PC-3 (cell line): ENCODE measurements at regions not wholly inside any gene's neighbourhood (a gene's known extent, or its start where the extent isn't known, plus 50 kb on each side); places are given as distances from the start of the nearest gene placed in this dataset.

Experiments
- ATAC-seq: fragments of 200-7000 bp; cut with Tn5 transposase; 2 replicates; pipeline ENCODE4 v1.9.1; 2020; ENCODE audit warnings: mild to moderate bottlenecking, moderate library complexity
- BruUV-seq: library from RNA; stranded (reverse); fragments of 400-500 nt; replicated peaks from 2 replicates; lab custom pipeline; 2021; lab: Mats Ljungman, UMichigan
- CTCF ChIA-PET: fragments of 300-600 bp; sonication (Branson Sonifier 250); formaldehyde crosslinking; loops from one replicate; lab custom pipeline; 2022; ENCODE audit warnings: antibody characterized with exemption; lab: Charles Lee
- POLR2A ChIA-PET: fragments of 300-600 bp; sonication (Branson Sonifier 250); formaldehyde crosslinking; loops from one replicate; lab custom pipeline; 2022; ENCODE audit warnings: antibody characterized with exemption; ENCODE audit not compliant: unreplicated experiment; lab: Charles Lee
- DNase-seq: peaks from one replicate; pipeline ENCODE4 v3.0.0-alpha.2; 2015
- H2AFZ ChIP-seq: fragments of 300-600 bp; sonication (generic); 2 replicates; pipeline ENCODE4 v1.6.0; 2016; ENCODE audit warnings: antibody characterized with exemption, low read length
- H3F3A ChIP-seq: fragments of 300-600 bp; sonication (generic); one replicate; pipeline ENCODE4 v1.6.0; 2017; ENCODE audit warnings: antibody characterized with exemption, low read length, control low read depth, mild to moderate bottlenecking; ENCODE audit not compliant: unreplicated experiment
- H3K27ac ChIP-seq: fragments of 300-600 bp; sonication (generic); 2 replicates; pipeline ENCODE4 v1.5.1; 2016; ENCODE audit warnings: mild to moderate bottlenecking, low read length
- H3K27me3 ChIP-seq: fragments of 300-600 bp; sonication (generic); 2 replicates; pipeline ENCODE4 v1.6.1; 2016; ENCODE audit warnings: low read length, mixed read lengths
- H3K36me3 ChIP-seq: fragments of 300-600 bp; sonication (generic); 2 replicates; pipeline ENCODE4 v1.6.1; 2016; ENCODE audit warnings: low read depth, mixed run types, low read length, mixed read lengths
- H3K4me1 ChIP-seq: fragments of 300-600 bp; sonication (generic); 2 replicates; pipeline ENCODE4 v1.5.1; 2016; ENCODE audit warnings: low read length; ENCODE audit not compliant: insufficient read depth
- H3K4me2 ChIP-seq: fragments of 300-600 bp; sonication (generic); 2 replicates; pipeline ENCODE4 v1.6.0; 2016; ENCODE audit warnings: low read length
- H3K4me3 ChIP-seq: fragments of 300-600 bp; sonication (generic); 2 replicates; pipeline ENCODE4 v1.5.1; 2016; ENCODE audit warnings: mild to moderate bottlenecking, low read length, mixed read lengths
- H3K79me2 ChIP-seq: fragments of 300-600 bp; sonication (generic); 2 replicates; pipeline ENCODE4 v1.6.1; 2017; ENCODE audit warnings: low read length, mixed read lengths
- H3K9ac ChIP-seq: fragments of 300-600 bp; sonication (generic); 2 replicates; pipeline ENCODE4 v1.6.0; 2016; ENCODE audit warnings: mild to moderate bottlenecking, low read length
- H3K9me2 ChIP-seq: fragments of 300-600 bp; sonication (generic); replicated peaks from 2 replicates; pipeline ENCODE4 v1.6.1; 2016; ENCODE audit warnings: mixed run types, low read length, mixed read lengths
- H3K9me3 ChIP-seq: fragments of 300-600 bp; sonication (generic); 2 replicates; pipeline ENCODE4 v1.6.1; 2016; ENCODE audit warnings: low read length, mixed read lengths
- H4K20me1 ChIP-seq: fragments of 300-600 bp; sonication (generic); 2 replicates; pipeline ENCODE4 v1.6.1; 2016; ENCODE audit warnings: low read length, mixed read lengths
- EZH2 ChIP-seq: fragments of 300-600 bp; sonication (generic); IDR thresholded peaks from one replicate; pipeline ENCODE4 v1.6.1; 2017; ENCODE audit warnings: antibody characterized with exemption, mild to moderate bottlenecking, low read length; ENCODE audit not compliant: unreplicated experiment
- EZH2phosphoT487 ChIP-seq: fragments of 300-600 bp; sonication (generic); IDR thresholded peaks from 2 replicates; pipeline ENCODE4 v1.6.1; 2018; ENCODE audit warnings: mild to moderate bottlenecking, antibody characterized with exemption, low read length, borderline replicate concordance
- intact Hi-C: fragments of 100-400 bp; cut with micrococcal nuclease; formaldehyde crosslinking; loops from 2 replicates; pipeline ENCODE4 v1.9.0; 2023
- TF ChIP-seq, protein P1 (sequence below): fragments of 300-600 bp; sonication (generic); conservative IDR thresholded peaks from 2 replicates; pipeline ENCODE4 v1.5.1; 2017; ENCODE audit warnings: antibody characterized with exemption, low read depth, mild to moderate bottlenecking, low read length

DNA sequence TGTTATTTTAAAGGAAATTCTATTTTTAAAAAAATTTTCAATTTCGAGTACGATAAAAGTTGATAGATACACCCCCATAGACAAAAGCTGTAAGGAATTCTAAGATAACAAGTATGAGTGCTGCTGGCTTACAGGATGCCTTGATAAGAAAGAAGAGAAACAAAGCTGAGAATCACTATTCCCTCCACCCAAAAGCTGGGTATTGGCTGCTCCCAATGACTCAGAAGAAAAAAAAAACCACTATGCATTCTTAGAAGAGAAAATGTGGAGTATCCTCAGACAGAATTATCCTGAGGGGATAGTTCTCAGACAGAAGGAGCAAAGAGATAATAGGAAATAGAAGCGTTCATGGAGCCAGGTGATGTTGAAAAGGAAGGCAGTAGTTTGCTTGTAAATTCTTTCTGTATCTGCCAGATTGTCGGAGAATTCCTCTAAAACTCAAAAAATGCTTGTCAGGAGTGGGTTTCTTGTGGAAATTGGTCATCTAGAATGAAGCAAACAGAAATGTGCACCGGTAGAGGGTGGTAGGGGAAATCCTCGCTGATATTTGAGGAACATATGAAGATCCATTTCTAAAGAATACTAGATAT lies 217.5 kb upstream of the ADAMTS3 start:
- Histone ChIP-seq H3K9me2 (no peaks in the 10 kb centered on the region), H3K36me3 (no peaks in the 10 kb centered on the region), H2AFZ (no peak overlapping the region), H3K27me3 (peaks cover 39% of the 10 kb centered on the region), H3F3A (no peaks in the 10 kb centered on the region), H3K4me1 (no peaks in the 10 kb centered on the region), H3K4me2 (no peak overlapping the region), H3K9ac (no peak overlapping the region), H3K27ac (no peak overlapping the region), H3K9me3 (no peaks in the 10 kb centered on the region), H3K79me2 (no peaks in the 10 kb centered on the region), H3K4me3 (no peak overlapping the region), H4K20me1 (no peaks in the 10 kb centered on the region)
- POLR2A ChIA-PET = no interaction called here
- no TSS peak for BruUV-seq
- CTCF ChIA-PET = no interaction called here
- intact Hi-C loops = no loop called here
- DNase-seq (no peak), ATAC-seq (no peak)
- TF ChIP-seq EZH2phosphoT487 (no peak), EZH2 (no peak)
- TF ChIP-seq, protein P1, sequence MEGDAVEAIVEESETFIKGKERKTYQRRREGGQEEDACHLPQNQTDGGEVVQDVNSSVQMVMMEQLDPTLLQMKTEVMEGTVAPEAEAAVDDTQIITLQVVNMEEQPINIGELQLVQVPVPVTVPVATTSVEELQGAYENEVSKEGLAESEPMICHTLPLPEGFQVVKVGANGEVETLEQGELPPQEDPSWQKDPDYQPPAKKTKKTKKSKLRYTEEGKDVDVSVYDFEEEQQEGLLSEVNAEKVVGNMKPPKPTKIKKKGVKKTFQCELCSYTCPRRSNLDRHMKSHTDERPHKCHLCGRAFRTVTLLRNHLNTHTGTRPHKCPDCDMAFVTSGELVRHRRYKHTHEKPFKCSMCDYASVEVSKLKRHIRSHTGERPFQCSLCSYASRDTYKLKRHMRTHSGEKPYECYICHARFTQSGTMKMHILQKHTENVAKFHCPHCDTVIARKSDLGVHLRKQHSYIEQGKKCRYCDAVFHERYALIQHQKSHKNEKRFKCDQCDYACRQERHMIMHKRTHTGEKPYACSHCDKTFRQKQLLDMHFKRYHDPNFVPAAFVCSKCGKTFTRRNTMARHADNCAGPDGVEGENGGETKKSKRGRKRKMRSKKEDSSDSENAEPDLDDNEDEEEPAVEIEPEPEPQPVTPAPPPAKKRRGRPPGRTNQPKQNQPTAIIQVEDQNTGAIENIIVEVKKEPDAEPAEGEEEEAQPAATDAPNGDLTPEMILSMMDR = no peak

DNA sequence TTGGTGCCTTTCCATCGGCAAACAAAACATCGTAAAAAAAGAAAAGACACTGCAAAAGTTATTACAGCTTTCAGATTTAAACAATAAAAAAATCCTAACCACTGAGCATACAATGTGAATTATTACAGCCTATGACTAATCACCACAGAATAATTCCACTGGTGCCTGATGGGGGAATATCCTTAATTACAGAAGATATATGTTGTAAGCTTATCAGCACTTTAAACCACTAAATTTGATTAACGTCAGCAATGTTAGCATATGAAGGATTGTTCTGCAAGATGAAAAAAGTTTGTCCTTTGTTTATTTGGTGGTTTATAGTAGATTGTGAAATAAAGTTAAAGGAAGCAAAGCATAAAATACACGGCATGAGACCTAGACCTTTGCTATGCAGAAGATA lies 210.2 kb upstream of the ADAMTS3 start:
- ChIA-PET POLR2A (no interaction called here), CTCF (no interaction called here)
- H2AFZ ChIP-seq = no peak overlapping the region
- no peaks in the 10 kb centered on the region for H3K36me3 ChIP-seq
- peak; percentile 42; the same call in 1 of the 2 replicates for ATAC-seq
- H3K9me2 ChIP-seq = no peaks in the 10 kb centered on the region
- H3K27ac ChIP-seq = no peak overlapping the region
- no peaks in the 10 kb centered on the region for H3K9me3 ChIP-seq
- intact Hi-C loops = no loop called here
- H3K79me2 ChIP-seq = no peaks in the 10 kb centered on the region
- no peak for TF ChIP-seq EZH2phosphoT487
- TF ChIP-seq EZH2 = no peak
- TF ChIP-seq, protein P1 = no peak
- H4K20me1 ChIP-seq = no peaks in the 10 kb centered on the region
- H3K4me3 ChIP-seq = no peak overlapping the region
- H3F3A ChIP-seq = no peaks in the 10 kb centered on the region
- H3K27me3 ChIP-seq = peaks cover 40% of the 10 kb centered on the region
- no peak overlapping the region for H3K4me2 ChIP-seq
- BruUV-seq = no TSS peak
- peak; percentile 40 for DNase-seq
- no peak overlapping the region for H3K9ac ChIP-seq
- no peaks in the 10 kb centered on the region for H3K4me1 ChIP-seq

DNA sequence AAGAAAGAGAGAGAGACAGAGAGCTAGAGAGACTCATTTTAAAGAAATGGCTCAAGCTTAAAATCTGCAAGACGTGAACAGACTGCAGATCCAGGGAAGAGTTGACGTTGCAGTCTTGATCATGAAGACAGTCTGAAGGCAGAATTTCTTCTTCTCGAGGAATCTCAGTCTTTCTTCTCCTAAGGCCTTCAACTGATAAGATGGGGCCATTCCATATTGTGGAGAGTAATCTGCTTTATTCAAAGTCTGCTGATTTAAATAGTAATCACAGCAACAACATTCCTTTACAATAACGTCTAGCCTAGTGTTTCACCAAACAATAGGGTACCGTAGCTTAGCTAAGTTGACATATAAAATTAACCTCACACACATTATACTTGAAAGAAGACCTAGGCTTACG lies 208.4 kb upstream of the ADAMTS3 start:
- no peak overlapping the region for H3K9ac ChIP-seq
- H2AFZ ChIP-seq = no peak overlapping the region
- ChIA-PET CTCF (no interaction called here), POLR2A (no interaction called here)
- H3K27me3 ChIP-seq = peaks cover 23% of the 10 kb centered on the region
- no peaks in the 10 kb centered on the region for H3K4me1 ChIP-seq
- no peaks in the 10 kb centered on the region for H3K9me2 ChIP-seq
- H3K79me2 ChIP-seq = no peaks in the 10 kb centered on the region
- intact Hi-C loops = no loop called here
- H3K4me2 ChIP-seq = no peak overlapping the region
- no peak for TF ChIP-seq EZH2
- TF ChIP-seq, protein P1 = no peak
- TF ChIP-seq EZH2phosphoT487 = no peak
- H3K9me3 ChIP-seq = no peaks in the 10 kb centered on the region
- no peak overlapping the region for H3K27ac ChIP-seq
- H3K4me3 ChIP-seq = no peak overlapping the region
- no peaks in the 10 kb centered on the region for H3K36me3 ChIP-seq
- ATAC-seq (no peak), DNase-seq (no peak)
- no peaks in the 10 kb centered on the region for H4K20me1 ChIP-seq
- BruUV-seq = no TSS peak
- H3F3A ChIP-seq = no peaks in the 10 kb centered on the region
